Cardiac muscle cell (in vitro differentiated cells and primary cell): ENCODE measurements at regions not wholly inside any gene's neighbourhood (a gene's known extent, or its start where the extent isn't known, plus 50 kb on each side); places are given as distances from the start of the nearest gene placed in this dataset.

Experiments used
- DNase-seq, 2 donors: peaks; one replicate each; pipeline versions ENCODE4 v3.0.0 to v3.0.0-alpha.2; 2010 to 2017; ENCODE audit warnings: low read depth in 1 of 2, low spot score in 1 of 2
- H3K27ac ChIP-seq: fragments of 200-600 bp; sonication (generic); 2 replicates; pipeline ENCODE4 v1.5.1; 2016
- H3K27me3 ChIP-seq: fragments of 200-600 bp; sonication (generic); 2 replicates; pipeline ENCODE4 v1.6.0; 2016; ENCODE audit warnings: control low read depth
- H3K36me3 ChIP-seq: fragments of 200-600 bp; sonication (generic); 2 replicates; pipeline ENCODE4 v1.5.1; 2016; ENCODE audit warnings: control low read depth
- H3K4me1 ChIP-seq: fragments of 200-600 bp; sonication (generic); 2 replicates; pipeline ENCODE4 v1.8.1; 2017; ENCODE audit warnings: low read depth, mild to moderate bottlenecking, mixed run types
- H3K4me3 ChIP-seq: fragments of 200-600 bp; sonication (generic); 2 replicates; pipeline ENCODE4 v1.5.1; 2016; ENCODE audit warnings: mild to moderate bottlenecking
- H3K9me3 ChIP-seq: fragments of 200-600 bp; sonication (generic); 2 replicates; pipeline ENCODE4 v1.5.1; 2017; ENCODE audit warnings: low read depth, mild to moderate bottlenecking, control low read depth
- TF ChIP-seq, protein P1 (sequence below): IDR thresholded peaks from 2 replicates; pipeline ENCODE4 v1.5.1; 2012; ENCODE audit warnings: low read depth, mild to moderate bottlenecking, low read length

DNA sequence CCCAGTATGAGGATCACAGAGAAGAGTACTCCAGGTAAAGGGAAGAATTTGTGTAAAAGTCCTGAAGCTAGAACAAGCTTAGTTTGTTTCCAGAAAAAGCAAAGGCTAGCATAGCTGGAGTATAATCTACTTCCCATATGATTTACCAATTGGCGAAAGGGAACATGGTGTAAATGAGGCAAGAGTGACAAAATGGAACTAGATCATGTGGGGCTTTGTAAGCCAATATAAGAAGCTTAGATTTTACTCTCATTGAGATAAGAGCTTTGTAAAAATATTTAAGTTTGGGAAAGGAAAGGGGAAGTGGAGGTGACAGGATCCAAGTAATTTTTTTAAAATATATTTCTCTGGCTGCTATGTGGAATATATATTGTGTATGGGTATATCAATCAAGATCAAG, 234.9 kb downstream of the KCTD12 start:
- Histone ChIP-seq H3K9me3 (no peaks in the 10 kb centered on the region), H3K4me1 (peaks cover 3% of the 10 kb centered on the region), H3K27ac (no peak overlapping the region), H3K27me3 (no peaks in the 10 kb centered on the region), H3K36me3 (no peaks in the 10 kb centered on the region), H3K4me3 (no peak overlapping the region)
- DNase-seq, result no peak
- TF ChIP-seq, protein P1, sequence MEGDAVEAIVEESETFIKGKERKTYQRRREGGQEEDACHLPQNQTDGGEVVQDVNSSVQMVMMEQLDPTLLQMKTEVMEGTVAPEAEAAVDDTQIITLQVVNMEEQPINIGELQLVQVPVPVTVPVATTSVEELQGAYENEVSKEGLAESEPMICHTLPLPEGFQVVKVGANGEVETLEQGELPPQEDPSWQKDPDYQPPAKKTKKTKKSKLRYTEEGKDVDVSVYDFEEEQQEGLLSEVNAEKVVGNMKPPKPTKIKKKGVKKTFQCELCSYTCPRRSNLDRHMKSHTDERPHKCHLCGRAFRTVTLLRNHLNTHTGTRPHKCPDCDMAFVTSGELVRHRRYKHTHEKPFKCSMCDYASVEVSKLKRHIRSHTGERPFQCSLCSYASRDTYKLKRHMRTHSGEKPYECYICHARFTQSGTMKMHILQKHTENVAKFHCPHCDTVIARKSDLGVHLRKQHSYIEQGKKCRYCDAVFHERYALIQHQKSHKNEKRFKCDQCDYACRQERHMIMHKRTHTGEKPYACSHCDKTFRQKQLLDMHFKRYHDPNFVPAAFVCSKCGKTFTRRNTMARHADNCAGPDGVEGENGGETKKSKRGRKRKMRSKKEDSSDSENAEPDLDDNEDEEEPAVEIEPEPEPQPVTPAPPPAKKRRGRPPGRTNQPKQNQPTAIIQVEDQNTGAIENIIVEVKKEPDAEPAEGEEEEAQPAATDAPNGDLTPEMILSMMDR, result no peak

- Histone ChIP-seq H3K4me1 (no peaks in the 10 kb centered on the region), H3K27ac (no peak overlapping the region), H3K4me3 (no peak overlapping the region), H3K9me3 (no peaks in the 10 kb centered on the region), H3K27me3 (no peaks in the 10 kb centered on the region), H3K36me3 (no peaks in the 10 kb centered on the region)
- TF ChIP-seq, protein P1, result no peak
- no peak for DNase-seq
Observed at GRCh38 chr13:76647550-76647949, 238.7 kb downstream of the KCTD12 start.

- Histone ChIP-seq H3K4me3 (no peak overlapping the region), H3K27me3 (no peaks in the 10 kb centered on the region), H3K36me3 (no peaks in the 10 kb centered on the region), H3K27ac (no peak overlapping the region), H3K4me1 (no peaks in the 10 kb centered on the region), H3K9me3 (no peaks in the 10 kb centered on the region)
- DNase-seq, result no peak
- TF ChIP-seq, protein P1, result no peak
Observed at GRCh38 chr13:76646946-76647345, 239.3 kb downstream of the KCTD12 start.

- Histone ChIP-seq H3K36me3 (no peaks in the 10 kb centered on the region), H3K27me3 (no peaks in the 10 kb centered on the region), H3K4me1 (no peaks in the 10 kb centered on the region), H3K4me3 (no peak overlapping the region), H3K27ac (no peak overlapping the region), H3K9me3 (no peaks in the 10 kb centered on the region)
- TF ChIP-seq, protein P1, result no peak
- DNase-seq, result no peak
Observed at GRCh38 chr13:76645632-76646031, 240.6 kb downstream of the KCTD12 start.

DNA sequence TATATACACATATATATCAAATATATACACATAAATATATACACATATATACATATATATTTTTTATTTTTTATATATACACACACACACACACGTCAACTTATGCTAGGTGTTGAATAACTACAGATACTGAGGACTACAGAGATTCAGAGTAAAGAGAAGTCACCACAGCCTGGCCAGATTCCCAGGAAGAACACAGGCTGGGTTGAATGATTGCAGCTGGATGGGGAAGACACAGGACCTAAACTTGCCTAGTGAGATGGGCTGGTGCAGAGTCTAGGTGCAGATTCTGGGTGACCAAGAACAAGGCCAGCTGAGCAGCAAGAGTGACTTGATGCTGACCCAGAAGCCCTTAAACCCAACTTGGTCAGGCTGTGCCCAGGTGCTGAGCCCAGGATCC, 241.3 kb downstream of the KCTD12 start:
- Histone ChIP-seq H3K27me3 (no peaks in the 10 kb centered on the region), H3K36me3 (no peaks in the 10 kb centered on the region), H3K9me3 (no peaks in the 10 kb centered on the region), H3K4me3 (no peak overlapping the region), H3K27ac (no peak overlapping the region), H3K4me1 (no peaks in the 10 kb centered on the region)
- TF ChIP-seq, protein P1, result no peak
- DNase-seq, result no peak

DNA sequence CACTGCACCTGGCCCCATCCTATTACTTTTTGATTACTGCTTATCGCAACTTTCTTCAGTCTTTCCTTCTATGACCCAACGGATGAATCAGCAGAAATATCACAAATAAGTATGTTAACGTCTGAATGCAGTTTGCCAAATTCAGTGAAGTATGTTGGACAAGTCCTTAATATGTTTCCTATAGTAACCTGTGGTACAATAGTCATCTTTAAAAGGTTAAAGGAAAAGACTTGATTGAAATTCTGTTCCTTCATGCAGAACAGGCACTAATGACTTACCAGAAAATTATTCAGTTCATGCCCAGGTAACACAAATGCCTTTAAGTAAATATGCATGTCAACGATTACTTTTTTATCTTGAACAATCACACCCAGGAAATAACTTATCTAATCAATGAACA, 242.6 kb downstream of the KCTD12 start:
- Histone ChIP-seq H3K36me3 (no peaks in the 10 kb centered on the region), H3K9me3 (no peaks in the 10 kb centered on the region), H3K27me3 (peaks cover 3% of the 10 kb centered on the region), H3K27ac (no peak overlapping the region), H3K4me3 (no peak overlapping the region), H3K4me1 (no peaks in the 10 kb centered on the region)
- DNase-seq, result no peak
- TF ChIP-seq, protein P1, result no peak
